H1 (cell line): ENCODE measurements at regions not wholly inside any gene's neighbourhood (a gene's known extent, or its start where the extent isn't known, plus 50 kb on each side); places are given as distances from the start of the nearest gene placed in this dataset.

Experiments used
- BRCA1 ChIP-seq: IDR thresholded peaks from 2 replicates; pipeline ENCODE4 v1.6.1; 2012; ENCODE audit warnings: low read depth, low read length, improper control_type of control experiment
- CTCF ChIP-seq, 3 experiments: IDR thresholded peaks; 1 replicate in 2 of 3; 2 replicates in 1 of 3; pipeline versions ENCODE4 v1.5.1 to v1.6.1; 2011; ENCODE audit warnings: low read length in 3 of 3, mild to moderate bottlenecking in 3 of 3, inconsistent platforms in 2 of 3, low read depth in 1 of 3, moderate library complexity in 1 of 3; ENCODE audit not compliant: insufficient read depth in 1 of 3; ENCODE audit errors: control extremely low read depth in 1 of 3
- EP300 ChIP-seq, 2 experiments: IDR thresholded peaks; 1 replicate in 1 of 2; 2 replicates in 1 of 2; pipeline ENCODE4 v1.6.1; 2011 to 2012; ENCODE audit warnings: low read depth in 2 of 2, low read length in 2 of 2, mild to moderate bottlenecking in 2 of 2, borderline replicate concordance in 1 of 2, inconsistent platforms in 1 of 2, moderate library complexity in 1 of 2
- EZH2 ChIP-seq: fragments of 200-600 bp; sonication (generic); IDR thresholded peaks from 2 replicates; pipeline ENCODE4 v1.7.1; 2012; ENCODE audit warnings: low read depth, mild to moderate bottlenecking, moderate library complexity, low read length, inconsistent platforms; ENCODE audit not compliant: severe bottlenecking
- GABPA ChIP-seq: IDR thresholded peaks from 2 replicates; pipeline ENCODE4 v1.6.1; 2011; ENCODE audit warnings: mild to moderate bottlenecking, low read length, moderate library complexity, borderline replicate concordance; ENCODE audit not compliant: insufficient read depth
- KDM1A ChIP-seq: fragments of 200-600, 300-600 bp; sonication (generic); IDR thresholded peaks from 2 replicates; pipeline ENCODE4 v1.7.1; 2016; ENCODE audit warnings: mild to moderate bottlenecking, low read length, borderline replicate concordance
- MAX ChIP-seq: IDR thresholded peaks from 2 replicates; pipeline ENCODE4 v1.6.1; 2012; ENCODE audit warnings: inconsistent platforms
- POLR2A ChIP-seq, 2 experiments: IDR thresholded peaks; 1 replicate in 1 of 2; 2 replicates in 1 of 2; pipeline ENCODE4 v1.6.1; 2011; ENCODE audit warnings: low read depth in 2 of 2, low read length in 2 of 2, mild to moderate bottlenecking in 2 of 2; ENCODE audit errors: control extremely low read depth in 1 of 2
- POLR2AphosphoS5 ChIP-seq: IDR thresholded peaks from 2 replicates; pipeline ENCODE4 v1.6.1; 2011; ENCODE audit warnings: low read depth, low read length
- RNF2 ChIP-seq: fragments of 200-900, 300-1000 bp; sonication (generic); IDR thresholded peaks from 2 replicates; pipeline ENCODE4 v1.7.1; 2016; ENCODE audit warnings: borderline replicate concordance, low read depth, mild to moderate bottlenecking, antibody characterized with exemption, low read length; ENCODE audit not compliant: poor library complexity, severe bottlenecking; ENCODE audit errors: missing control alignments
- TAF1 ChIP-seq: IDR thresholded peaks from 2 replicates; pipeline ENCODE4 v1.6.1; 2011; ENCODE audit warnings: mild to moderate bottlenecking, low read depth, low read length
- TBP ChIP-seq: IDR thresholded peaks from 2 replicates; pipeline ENCODE4 v1.6.1; 2011; ENCODE audit warnings: low read depth, low read length, improper control_type of control experiment
- TEAD4 ChIP-seq: IDR thresholded peaks from 2 replicates; pipeline ENCODE4 v1.6.1; 2012; ENCODE audit warnings: low read depth, low read length, inconsistent platforms, mixed read lengths
- ZNF274 ChIP-seq: IDR thresholded peaks from 2 replicates; pipeline ENCODE4 v1.7.0; 2012; ENCODE audit warnings: low read length, borderline replicate concordance; ENCODE audit errors: extremely low read depth

GRCh38 chr3:148344521-148344920, 353.2 kb upstream of the AGTR1 start:
- no peak for TF ChIP-seq TAF1
- TF ChIP-seq EP300 (IDR thresholded peaks at IDR 0.05; ENCODE audit: borderline replicate concordance in 1 of 2, low read depth in 2 of 2, low read length in 2 of 2), result no peak
- no peak for TF ChIP-seq CTCF (IDR thresholded peaks at IDR 0.05; ENCODE audit: control extremely low read depth in 1 of 3, insufficient read depth in 1 of 3, low read depth in 1 of 3, low read length in 3 of 3)
- TF ChIP-seq KDM1A, result no peak
- TF ChIP-seq ZNF274, result no peak
- TF ChIP-seq POLR2A (IDR thresholded peaks at IDR 0.05; ENCODE audit: control extremely low read depth in 1 of 2, low read depth in 2 of 2, low read length in 2 of 2), result no peak
- no peak for TF ChIP-seq TBP
- no peak for TF ChIP-seq POLR2AphosphoS5
- TF ChIP-seq RNF2, result no peak
- no peak for TF ChIP-seq MAX
- no peak for TF ChIP-seq GABPA
- no peak for TF ChIP-seq TEAD4
- no peak for TF ChIP-seq EZH2
- TF ChIP-seq BRCA1, result no peak
